ENCODE measurements at regions not wholly inside any gene's neighbourhood (a gene's known extent, or its start where the extent isn't known, plus 50 kb on each side); places are given as distances from the start of the nearest gene placed in this dataset.

GRCh38 chr6:90458353-90459224 is 128.3 kb downstream of the MAP3K7 start:
- TF ChIP-seq EZH2 (IDR thresholded peaks at IDR 0.05; ENCODE audit: borderline replicate concordance, low read depth, low read length, poor library complexity, severe bottlenecking) = no peak
- TF ChIP-seq CTCF (conservative IDR thresholded peaks at IDR 0.05; ENCODE audit: low read depth, low read length) = no peak
